NCI-H1417 (cell line): ENCODE measurements at regions not wholly inside any gene's neighbourhood (a gene's known extent, or its start where the extent isn't known, plus 50 kb on each side); places are given as distances from the start of the nearest gene placed in this dataset.
"Not testable (repeated sequence)": the region's sequence is repeated elsewhere in the genome, so short reads cannot be mapped to it uniquely, and the experiment has no call there.

Experiments used
- DNase-seq, 3 experiments: peaks; one replicate each; lab custom pipeline; 2025; lab: John Stamatoyannopoulos, UW

DNA sequence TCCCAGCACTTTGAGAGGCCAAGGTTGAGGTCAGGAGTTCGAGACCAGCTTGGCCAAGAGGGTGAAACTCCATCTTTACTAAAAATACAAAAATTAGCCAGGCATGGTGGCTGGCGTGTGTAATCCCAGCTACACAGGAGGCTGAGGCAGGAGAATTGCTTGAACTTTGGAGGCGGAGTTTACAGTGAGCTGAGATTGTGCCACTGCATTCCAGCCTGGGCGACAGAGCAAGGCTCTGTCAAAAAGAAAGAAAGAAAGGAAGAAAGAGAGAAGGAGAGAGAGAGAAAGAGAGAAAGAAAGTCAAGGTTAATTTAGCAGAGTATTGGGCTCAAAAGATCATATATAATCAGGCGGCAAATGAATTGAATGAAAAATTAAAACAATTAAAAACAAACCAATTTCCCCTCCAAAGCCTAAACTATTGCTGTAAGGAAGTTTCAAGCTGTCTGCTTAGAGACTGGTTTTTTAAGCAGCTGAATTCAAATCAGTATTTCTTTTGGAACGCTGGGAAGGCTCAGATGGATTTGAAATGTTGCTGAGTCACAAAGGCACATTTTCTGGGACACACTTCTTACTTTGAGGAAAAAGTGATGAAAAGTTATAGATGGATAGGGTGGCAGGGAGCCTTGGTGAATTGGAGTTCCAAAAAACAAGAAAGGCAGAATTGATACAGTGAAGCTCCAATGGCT is 81.3 kb upstream of the BHLHE40 start:
- no peak for DNase-seq

DNA sequence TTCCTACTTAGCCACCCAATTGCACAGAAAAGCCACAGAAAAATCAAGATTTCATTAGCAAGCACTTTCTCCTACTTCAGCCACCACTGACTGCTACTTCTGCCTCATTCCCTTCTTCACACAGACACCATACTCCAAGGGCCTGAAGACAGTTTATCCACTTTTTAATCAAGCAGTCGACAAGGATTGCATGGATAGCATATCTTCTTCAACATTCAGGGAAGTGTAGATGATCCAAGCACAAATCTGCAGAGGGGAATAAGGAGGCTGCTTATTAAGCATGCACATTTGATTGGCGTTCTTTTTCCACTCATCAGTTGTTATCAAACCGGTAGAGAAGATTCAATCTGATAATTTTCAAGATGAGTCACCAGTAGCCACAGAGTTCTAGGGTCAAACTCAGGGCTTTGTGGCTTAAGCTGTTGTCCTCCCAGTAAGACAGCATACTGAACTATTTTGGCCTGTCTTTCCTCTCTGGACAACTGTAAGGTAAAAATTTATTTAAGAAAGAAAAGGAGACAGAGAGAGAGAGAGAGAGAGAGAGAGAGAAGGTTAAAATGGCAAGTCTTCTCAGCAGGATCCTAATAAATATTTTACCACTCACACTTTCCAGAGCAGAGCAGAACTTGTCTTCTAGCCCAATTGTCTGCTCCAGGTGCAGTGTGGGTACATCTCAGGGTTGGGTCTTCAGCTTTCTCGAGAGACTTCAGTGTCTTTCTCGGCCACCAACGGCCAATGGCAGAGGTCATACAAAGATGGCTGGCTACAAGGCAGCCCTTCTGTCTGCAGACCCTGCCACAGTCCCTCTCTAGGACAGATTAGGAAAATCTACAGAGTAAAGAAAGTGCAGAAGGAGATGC is 80.6 kb upstream of the BHLHE40 start:
- DNase-seq = no peak

DNA sequence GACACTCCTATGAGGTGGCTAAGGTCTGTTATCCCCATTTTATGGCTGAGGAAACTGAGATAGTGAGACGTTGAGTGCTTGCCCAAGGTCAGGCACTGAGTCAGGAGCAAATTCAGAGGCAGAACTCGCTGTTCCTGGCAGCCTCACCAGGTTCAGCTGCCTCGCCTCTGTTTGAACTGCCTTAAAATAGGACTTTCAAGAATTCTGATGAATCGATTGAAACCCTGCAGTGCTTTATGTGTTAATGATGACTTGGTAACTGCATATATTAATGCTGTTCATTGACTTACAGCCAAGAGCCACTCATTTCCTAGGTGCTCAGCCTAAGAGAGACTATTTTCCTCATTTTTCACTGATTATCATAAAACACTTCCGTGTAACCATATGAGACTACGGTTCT is 79.5 kb upstream of the BHLHE40 start:
- DNase-seq = no peak

DNA sequence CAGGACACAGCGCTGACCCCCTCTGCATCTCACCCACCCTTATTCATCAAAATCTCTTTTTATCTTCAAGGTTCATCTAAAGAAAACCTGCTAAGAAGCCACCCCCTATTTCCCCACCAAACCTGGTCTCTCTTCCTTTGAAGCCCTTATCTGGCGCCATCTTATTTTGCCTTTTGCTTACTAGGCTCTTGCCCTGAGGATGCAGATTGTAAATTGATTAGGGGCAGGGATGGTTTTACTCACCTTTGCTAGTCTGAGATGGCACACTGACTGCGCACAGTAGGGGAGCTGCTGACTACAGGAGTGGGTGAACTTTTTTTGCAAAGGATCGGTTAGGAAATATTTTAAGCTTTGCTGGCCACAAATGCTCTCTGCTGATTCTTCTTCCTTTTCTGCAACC is 78.9 kb upstream of the BHLHE40 start:
- no peak for DNase-seq

DNA sequence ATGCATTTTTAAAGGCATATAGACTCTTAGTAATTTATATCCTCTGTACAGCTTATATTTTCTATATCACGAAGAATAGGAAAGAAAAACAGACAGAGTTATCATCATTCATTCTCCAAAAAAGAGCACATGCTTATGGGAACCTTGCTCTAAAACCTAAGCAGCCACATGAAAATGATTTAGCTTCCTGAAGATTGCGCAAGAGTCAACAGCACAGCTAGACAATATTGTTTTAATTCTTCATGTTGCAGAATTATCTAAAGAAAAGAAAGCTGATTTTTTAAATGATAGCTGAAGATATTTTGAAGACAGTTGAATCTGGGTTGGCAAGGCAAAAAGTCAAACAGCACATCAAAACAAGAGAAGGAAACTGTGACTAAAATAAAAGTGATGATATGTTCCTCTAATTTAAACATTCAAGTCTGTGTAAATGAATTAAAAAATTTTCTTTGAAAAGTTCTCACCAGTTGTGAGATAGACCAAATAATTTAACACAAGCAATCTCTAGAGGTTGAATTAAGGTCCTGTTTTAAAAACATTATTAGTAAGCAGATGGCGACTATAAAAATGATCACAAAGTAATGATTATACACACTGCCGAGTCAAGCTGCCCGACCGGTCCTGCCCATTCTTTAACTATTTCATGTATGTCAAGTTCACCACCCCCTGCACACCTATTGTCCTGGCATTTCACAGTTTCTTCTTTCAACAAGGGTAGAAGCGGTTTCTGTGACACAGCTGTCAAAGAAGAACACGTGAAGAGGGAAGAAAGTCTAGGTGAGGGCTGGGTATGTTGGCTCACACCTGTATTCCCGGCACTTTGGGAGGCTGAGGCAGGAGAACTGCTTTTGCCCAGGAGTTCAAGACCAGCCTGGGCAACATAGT is 74.2 kb upstream of the BHLHE40 start:
- DNase-seq = peak in 2 of 3 experiments; percentile 19 to 67

DNA sequence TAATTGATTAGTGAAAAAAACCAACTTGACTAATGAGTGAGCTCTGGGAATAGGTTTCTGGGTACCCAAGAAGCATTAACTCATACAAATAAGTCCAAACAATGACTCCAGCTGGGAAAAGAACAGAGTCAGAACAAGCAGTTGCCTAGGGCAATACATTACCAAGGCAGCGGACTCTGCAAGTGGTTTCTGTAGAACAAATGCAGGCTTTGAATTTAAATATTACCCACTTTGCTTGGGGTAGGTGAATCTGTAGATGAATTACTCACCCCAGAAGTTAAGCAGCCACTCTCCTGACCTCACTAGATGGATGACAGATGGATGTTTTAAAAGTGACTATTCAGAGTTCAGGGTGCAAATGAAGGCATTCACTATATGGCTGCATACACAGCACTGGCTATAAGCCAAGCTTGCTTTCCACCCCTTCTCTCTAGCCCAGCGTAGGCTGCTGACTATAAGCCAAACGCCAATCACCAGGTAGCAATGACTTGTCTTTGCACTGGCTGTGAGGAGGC is 73.1 kb upstream of the BHLHE40 start:
- peak in 2 of 3 experiments; percentile 74 to 84 for DNase-seq

DNA sequence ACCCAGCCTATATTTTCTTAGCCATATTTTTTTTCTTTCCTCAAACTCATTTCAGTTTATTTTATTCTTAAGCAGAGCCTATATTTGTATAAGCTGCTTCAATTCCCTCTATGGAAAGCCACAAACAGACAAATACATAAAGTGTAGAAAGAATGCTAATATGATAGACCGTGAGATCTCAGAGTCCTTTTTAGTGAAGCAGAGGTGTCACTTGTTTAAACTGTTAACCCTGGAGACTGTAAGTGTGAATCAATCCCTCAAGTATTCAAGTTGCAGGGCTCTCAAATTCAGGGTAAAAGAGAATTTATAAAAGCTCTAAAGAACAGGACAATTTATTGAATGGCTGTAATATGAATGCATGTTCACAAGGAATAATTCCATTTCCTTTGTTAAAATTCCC is 72.2 kb upstream of the BHLHE40 start:
- no peak for DNase-seq

DNA sequence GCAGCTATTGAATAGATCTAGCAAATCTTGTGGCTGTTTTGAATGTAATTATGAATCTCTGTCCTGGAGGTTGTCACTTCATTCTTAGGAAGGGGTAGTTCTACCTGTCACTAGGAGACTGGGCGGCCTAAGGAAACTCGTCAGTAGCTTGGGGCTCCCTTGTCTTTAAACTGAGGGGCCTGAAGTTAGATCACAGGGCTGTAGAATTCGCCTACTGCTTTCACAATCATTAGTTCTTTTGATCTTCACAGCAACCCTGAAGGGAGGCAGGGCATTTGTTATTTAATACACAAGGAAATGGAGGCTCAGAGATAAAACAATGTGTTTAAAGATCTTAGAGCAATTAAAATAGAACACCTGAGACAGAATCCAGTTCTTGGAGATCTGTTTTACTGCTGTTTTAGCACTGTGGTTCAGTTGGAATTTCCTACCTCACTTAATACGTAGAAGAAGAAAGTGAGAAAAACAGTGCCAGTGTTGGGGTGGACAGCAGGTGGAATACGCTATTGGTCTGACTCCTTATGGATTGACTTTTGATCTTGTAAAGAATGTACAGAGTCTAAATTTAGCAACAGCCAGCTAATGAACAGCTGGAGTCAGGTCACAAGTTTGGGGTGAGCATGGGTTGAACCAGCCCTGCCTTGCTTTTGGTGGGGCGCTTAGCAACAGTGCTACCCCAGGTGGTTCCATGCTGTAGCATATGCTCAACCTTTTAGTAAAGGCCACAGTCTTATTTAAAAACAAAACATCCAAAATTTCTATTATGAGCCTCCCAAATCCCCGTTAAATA is 71.4 kb upstream of the BHLHE40 start:
- no peak for DNase-seq

DNA sequence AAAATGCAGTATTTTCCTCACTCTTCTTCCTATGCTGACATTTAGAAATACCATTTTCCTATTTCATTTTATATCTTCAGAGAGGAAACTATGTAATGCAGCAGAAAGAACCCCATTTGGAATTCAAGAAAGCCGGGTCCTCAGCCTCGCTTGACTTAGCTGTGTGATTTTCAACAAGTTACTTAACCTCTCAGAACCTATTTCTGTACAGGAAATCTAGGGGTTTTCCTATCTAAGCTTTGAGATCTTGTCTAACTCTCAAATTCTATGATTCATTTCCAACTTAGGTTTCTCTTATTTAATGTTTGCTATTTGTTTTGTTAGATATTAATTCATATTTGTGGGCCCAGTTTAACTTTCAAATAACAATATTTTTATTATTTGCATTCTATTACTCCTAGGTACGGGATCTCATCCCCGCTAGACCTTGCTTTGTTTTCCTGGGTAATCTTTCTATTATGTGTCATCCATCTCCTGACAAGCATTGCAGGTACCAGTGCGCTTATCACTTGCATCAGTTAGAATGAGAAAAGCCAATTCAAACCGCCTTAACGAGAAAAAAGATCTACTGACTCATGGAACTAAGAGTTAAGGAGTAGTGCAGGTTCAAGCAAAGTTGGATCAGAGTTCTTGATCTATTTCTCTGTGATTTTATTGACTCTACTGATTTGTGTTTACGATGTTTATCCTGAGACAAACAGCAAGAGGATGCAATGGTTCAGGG is 70.6 kb upstream of the BHLHE40 start:
- DNase-seq = no peak

DNA sequence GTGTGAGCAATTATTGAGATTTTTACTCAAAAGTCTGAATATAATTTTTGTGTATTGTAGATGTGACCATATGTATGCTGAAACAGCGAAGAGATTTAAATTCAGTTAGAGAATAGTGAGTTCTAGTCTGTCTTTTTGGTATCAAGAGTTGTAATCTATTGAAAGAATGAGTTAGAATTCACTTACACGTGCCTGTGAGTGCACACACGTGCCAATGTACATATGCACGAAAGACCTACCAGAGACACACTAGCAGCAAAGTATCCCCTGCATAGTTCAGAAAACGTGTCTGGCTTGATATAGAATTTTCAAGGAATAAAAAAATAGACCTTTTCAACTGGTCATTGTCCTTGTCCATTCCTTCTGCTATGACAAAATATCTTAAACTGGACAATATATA is 64.8 kb upstream of the BHLHE40 start:
- DNase-seq = no peak

DNA sequence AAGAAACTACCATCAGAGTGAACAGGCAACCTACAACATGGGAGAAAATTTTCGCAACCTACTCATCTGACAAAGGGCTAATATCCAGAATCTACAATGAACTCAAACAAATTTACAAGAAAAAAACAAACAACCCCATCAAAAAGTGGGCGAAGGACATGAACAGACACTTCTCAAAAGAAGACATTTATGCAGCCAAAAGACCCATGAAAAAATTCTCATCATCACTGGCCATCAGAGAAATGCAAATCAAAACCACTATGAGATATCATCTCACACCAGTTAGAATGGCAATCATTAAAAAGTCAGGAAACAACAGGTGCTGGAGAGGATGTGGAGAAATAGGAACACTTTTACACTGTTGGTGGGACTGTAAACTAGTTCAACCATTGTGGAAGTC is 57.6 kb upstream of the BHLHE40 start:
- DNase-seq = not testable (repeated sequence)

DNA sequence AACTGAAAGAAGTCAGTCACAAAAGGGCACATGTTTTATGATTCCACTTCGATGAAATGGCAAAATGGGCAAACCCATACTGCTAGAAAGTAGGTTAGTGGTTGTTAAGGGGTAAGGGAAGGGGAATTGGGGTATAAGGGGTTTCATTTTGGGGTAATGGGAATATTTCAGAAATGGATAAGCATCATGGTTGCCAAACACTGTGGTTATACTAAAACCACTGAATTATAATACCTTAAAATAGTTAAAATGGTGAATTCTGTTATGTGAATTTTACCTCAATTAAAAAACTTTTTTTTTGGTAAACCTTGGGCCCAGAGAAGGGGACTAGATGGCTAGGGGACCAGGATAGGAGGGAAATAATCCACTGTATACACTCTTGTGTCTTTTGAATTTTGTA is 52.3 kb upstream of the BHLHE40 start:
- no peak for DNase-seq

DNA sequence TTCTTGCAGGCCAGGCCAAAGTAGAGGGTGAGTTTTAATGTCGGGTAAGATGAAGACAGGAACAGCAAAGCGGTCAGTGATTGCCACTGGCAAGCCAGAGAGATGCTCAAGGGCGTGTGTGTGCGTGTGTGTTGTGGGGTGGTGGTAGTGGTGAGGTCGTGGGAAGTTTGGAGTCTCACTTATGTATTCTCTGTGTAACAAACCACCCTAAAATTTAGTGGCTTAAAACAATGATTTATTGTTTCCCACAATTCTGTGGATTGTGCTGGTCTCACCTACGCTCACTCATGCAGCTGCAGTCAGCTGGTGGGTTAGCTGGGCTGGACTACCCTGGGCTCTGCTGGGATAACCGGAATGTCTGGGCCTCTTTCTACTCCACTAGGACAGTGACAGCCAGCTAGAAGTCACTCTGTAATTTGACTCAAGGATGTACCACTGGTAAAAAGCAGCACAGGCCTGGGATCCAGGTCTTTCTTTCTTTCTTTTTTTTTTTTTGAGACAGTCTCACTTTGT is 50.9 kb upstream of the BHLHE40 start:
- DNase-seq = no peak
